NCI-H2107 (cell line): ENCODE measurements at regions not wholly inside any gene's neighbourhood (a gene's known extent, or its start where the extent isn't known, plus 50 kb on each side); places are given as distances from the start of the nearest gene placed in this dataset.

Experiments used
- DNase-seq: peaks from one replicate; lab custom pipeline; 2025; lab: John Stamatoyannopoulos, UW

- no peak for DNase-seq
Observed at GRCh38 chr4:30783751-30784150, 63.6 kb downstream of the PCDH7 start.

- no peak for DNase-seq
Observed at GRCh38 chr4:30789219-30789671, 69.1 kb downstream of the PCDH7 start.

GRCh38 chr4:30790123-30790522, 70.0 kb downstream of the PCDH7 start:
- DNase-seq, result no peak

GRCh38 chr4:30790998-30791397, 70.8 kb downstream of the PCDH7 start:
- DNase-seq, result no peak

DNA sequence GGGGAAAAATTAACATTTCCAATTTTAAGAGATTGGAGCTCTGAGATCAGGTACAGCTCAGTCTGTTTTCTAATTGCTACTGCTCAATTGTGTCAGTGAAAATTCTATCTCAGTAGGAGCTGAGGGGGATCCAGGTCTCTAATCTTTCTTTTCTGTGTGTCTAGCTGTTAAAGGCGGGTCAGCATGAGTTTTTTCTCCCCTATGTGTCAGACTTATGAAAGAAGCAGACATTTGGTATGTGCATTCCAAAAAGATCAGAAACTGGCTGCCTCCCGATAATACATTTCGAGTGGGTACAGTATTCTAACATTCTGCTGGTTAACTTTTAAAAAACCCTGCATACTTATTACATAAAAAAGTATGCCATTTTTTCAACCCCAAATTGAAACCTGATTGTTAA, 72.4 kb downstream of the PCDH7 start:
- DNase-seq, result no peak

DNA sequence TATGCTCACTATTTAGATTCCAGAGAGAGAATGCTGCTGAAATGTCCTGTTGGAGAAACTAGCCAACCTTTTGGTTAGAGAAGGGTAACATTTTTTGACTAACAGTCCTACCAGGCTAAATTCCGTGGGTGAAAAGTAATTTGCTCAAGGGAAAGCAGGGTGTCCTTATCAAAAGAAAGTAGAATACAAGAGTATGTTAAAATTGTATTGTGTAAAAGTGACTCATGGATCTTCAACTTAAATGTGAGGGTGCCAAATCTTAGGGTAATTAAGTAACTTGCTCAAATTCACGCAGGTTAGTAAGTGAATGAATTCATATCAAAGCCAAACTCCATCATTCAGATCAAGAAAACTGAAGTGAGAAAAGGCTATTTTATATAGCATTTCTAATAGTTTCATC, 81.7 kb downstream of the PCDH7 start:
- DNase-seq, result no peak

GRCh38 chr4:30802622-30803323, 82.6 kb downstream of the PCDH7 start:
- no peak for DNase-seq

DNA sequence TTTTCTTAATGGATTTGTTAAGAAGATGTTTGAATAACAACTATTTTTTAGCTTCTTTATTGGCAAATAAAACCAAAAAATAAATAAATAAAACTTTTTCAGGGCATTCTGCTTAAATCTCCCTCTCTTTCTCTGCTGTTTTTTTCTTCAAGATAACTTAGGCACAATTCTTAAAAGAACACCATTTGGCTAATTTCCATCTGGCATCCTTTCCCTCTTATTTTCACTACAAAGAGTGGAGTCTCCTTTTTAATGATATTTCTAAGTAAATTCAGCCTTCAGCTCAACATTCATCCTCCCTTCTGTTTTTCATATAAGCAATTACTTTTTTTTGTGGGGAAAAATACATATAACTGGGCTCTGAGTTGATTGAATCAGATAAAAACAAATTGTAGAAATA, 88.1 kb downstream of the PCDH7 start:
- no peak for DNase-seq

GRCh38 chr4:30811296-30811695, 91.1 kb downstream of the PCDH7 start:
- no peak for DNase-seq

DNA sequence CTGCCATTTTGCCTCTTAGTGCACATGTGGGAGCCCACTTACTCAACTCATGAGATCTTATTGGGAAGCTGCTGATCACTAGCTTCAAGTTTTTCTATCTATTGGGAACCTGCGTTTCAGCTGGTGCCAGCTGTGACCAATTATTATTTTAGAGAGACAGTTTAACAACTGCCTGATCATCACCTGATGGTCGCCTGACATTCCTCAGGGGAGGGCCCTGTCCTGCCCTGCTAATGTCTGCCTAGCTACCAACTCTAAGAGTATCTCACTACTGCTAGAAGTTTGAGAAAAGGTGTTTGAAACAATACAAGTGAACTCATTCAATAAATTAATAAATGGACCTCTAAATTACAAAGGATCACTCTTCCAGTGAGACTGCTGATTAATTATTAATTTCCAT, 95.5 kb downstream of the PCDH7 start:
- DNase-seq, result no peak

DNA sequence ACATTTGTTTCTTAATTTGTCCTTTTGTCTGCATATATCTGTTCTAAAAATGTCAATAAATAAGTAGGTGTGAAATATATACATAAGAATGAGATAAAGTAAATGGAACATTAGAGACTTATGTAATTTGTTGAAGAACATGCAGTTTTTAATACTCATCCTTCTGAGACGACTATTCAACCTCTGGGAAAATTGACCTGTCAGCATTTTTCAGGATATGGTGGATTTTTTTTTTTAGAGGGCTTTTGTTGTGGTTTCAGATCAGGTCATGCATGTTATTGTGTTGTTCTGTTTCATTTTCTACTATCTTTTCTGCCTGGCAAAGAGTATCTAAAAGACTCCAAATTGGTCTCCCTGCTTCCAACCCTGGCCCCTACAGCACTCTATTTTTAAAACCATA, 97.3 kb downstream of the PCDH7 start:
- DNase-seq, result no peak

DNA sequence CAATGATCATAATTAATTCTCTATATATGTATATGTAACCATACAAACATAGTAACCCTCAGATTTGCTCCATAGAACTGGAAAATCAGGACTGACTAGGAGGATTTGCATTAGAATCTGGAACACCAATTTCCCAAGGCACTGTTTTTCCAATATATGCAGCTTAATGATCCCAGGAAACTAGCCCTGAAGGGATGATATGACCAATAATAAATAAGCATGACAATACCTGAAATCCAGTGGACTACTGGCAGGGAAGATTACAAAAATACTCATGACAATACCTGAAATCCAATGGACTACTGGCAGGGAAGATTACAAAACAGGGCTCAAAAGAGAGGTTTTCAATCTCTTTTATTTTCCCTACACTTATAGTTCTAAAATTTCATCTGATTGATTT, 98.4 kb downstream of the PCDH7 start:
- DNase-seq, result no peak

- no peak for DNase-seq
Observed at GRCh38 chr4:30821275-30821674, 101.1 kb downstream of the PCDH7 start.

GRCh38 chr4:30821859-30822612, 101.9 kb downstream of the PCDH7 start:
- DNase-seq, result no peak

GRCh38 chr4:30822911-30823551, 102.9 kb downstream of the PCDH7 start:
- no peak for DNase-seq

- no peak for DNase-seq
Observed at GRCh38 chr4:30825008-30825770, 105.0 kb downstream of the PCDH7 start.

- no peak for DNase-seq
Observed at GRCh38 chr4:30828264-30828926, 108.2 kb downstream of the PCDH7 start.

DNA sequence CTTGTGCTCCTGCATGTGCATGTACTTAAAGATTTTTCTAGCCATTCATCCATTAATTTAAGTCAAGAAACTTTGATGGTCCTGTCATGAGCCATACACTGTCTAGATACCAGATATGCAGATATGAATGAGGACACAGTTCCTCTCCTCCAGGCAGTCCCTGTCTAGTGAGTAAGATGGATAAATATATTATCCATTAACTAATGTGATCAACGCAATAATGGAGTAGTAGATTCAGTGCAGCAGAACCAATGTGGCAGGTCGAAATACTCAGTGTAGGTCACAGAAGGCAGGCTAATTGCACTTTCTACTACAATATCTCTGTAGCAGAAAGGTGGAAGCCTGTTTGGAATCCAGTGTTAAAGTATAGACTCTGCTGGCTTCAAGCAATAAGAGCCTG, 112.5 kb downstream of the PCDH7 start:
- DNase-seq, result no peak

- no peak for DNase-seq
Observed at GRCh38 chr4:30833206-30833605, 113.0 kb downstream of the PCDH7 start.

GRCh38 chr4:30835044-30835443, 114.9 kb downstream of the PCDH7 start:
- no peak for DNase-seq

DNA sequence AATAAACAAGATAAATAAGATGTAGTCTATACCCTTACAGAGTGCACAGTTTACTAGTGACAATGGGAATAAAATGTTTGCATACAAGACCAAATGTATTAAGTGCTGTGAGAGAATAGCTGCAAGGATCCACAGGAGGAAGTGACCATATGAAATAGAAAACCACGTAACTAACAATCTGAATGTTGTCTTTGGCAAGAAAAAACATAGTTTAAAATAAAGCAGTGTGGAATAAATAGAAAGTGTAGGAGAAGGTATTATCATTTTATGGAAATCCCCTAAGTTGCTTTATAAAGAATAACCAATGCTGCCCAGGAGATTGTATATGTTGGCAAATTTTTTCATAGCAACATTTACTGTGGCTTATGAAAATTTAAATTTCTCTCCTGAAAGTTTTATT, 116.1 kb downstream of the PCDH7 start:
- no peak for DNase-seq

DNA sequence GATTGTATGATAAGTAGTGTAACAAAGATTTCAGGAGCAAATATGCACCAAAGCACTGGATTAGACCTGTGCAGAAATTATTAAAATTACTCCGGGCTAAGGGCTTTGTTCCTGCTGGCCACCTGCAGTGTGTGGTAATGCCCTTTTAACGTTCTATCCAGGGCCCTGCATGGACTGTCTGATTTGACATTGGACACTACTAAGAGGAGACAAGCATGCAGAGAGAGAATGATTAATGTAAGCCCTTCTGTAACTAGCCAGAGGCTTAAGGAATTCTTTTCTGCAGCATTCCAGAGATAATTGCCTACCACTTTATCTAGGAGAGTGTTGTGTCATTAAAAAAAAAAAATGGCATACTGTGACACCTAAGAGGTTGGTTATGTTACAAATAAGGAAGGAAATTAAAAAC, 117.0 kb downstream of the PCDH7 start:
- no peak for DNase-seq
